GM23338 (cell line): ENCODE measurements at regions not wholly inside any gene's neighbourhood (a gene's known extent, or its start where the extent isn't known, plus 50 kb on each side); places are given as distances from the start of the nearest gene placed in this dataset.

Experiments
- CREB1 ChIP-seq: fragments of 250-450 bp; sonication (Bioruptor Pico); IDR thresholded peaks from 2 replicates; pipeline ENCODE4 v1.5.0; 2020; ENCODE audit warnings: low read depth, mild to moderate bottlenecking, moderate library complexity
- CTCF ChIP-seq, 2 experiments: fragments of 200-600 bp in 1 of 2; sonication (generic) in 1 of 2; conservative IDR thresholded peaks; 2 replicates each; pipeline versions ENCODE4 v1.5.1 to v1.6.1; 2016 to 2017; ENCODE audit warnings: antibody characterized with exemption in 2 of 2, low read depth in 2 of 2, mild to moderate bottlenecking in 2 of 2, moderate library complexity in 1 of 2
- ETS1 ChIP-seq: IDR thresholded peaks from 2 replicates; pipeline ENCODE4 v1.6.1; 2016; ENCODE audit warnings: antibody characterized with exemption
- EZH2 ChIP-seq: fragments of 200-600 bp; sonication (generic); IDR thresholded peaks from one replicate; pipeline ENCODE4 v1.8.0; 2017; ENCODE audit warnings: antibody characterized with exemption, mild to moderate bottlenecking, low read depth; ENCODE audit not compliant: unreplicated experiment
- EZH2phosphoT487 ChIP-seq: fragments of 200-600 bp; sonication (generic); IDR thresholded peaks from one replicate; pipeline ENCODE4 v1.8.1; 2018; ENCODE audit warnings: antibody characterized with exemption; ENCODE audit not compliant: unreplicated experiment
- JUNB ChIP-seq: IDR thresholded peaks from one replicate; pipeline ENCODE4 v1.6.1; 2016; ENCODE audit warnings: antibody characterized with exemption; ENCODE audit not compliant: unreplicated experiment
- NANOG ChIP-seq: IDR thresholded peaks from 2 replicates; pipeline ENCODE4 v1.6.1; 2016; ENCODE audit warnings: antibody characterized with exemption, borderline replicate concordance
- POLR2AphosphoS5 ChIP-seq: IDR thresholded peaks from 2 replicates; pipeline ENCODE4 v1.6.1; 2016; ENCODE audit warnings: antibody characterized with exemption, low read depth
- REST ChIP-seq: IDR thresholded peaks from one replicate; pipeline ENCODE4 v1.6.1; 2018; ENCODE audit warnings: antibody characterized with exemption; ENCODE audit not compliant: unreplicated experiment

DNA sequence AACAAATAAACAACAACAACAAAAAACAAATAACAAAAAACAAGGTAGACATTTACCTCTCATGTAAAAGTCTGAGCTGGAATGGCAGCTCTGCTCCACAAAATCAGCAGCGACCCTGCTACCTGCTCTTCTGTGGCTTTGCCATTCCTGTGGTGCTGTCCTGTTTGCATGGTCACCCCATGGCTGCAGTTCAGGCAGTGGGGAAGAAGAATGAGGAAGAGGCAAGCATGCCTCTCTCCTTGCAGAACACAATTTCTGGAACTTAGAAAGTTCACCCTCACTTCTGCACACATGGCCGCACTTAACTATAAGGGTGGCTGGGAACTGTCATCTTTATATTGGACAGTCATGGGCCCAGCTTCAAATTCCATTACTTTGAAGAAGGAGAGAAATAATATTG lies 84.8 kb upstream of the GNG12 start:
- TF ChIP-seq CTCF (conservative IDR thresholded peaks at IDR 0.05; ENCODE audit: low read depth in 2 of 2) (no peak), REST (no peak), EZH2 (no peak), EZH2phosphoT487 (no peak), NANOG (no peak), POLR2AphosphoS5 (no peak), JUNB (no peak), CREB1 (CRISPR knock-in tag) (no peak), ETS1 (no peak)
